ENCODE measurements at regions not wholly inside any gene's neighbourhood (a gene's known extent, or its start where the extent isn't known, plus 50 kb on each side); places are given as distances from the start of the nearest gene placed in this dataset.
A peak's percentile ranks its signal among the peaks of the same experiment; 100 is the strongest.
"Not testable (repeated sequence)": the region's sequence is repeated elsewhere in the genome, so short reads cannot be mapped to it uniquely, and the experiment has no call there.

GRCh38 chr12:65739606-65740005 lies 84.7 kb upstream of the HMGA2 start:
- no peak overlapping the region for H3K4me3 ChIP-seq (ENCODE audit: low read depth, low read length)
- no peak for TF ChIP-seq CTCF (IDR thresholded peaks at IDR 0.05; ENCODE audit: insufficient read depth, low read depth, low read length)

GRCh38 chr12:65740506-65740872 lies 83.8 kb upstream of the HMGA2 start:
- H3K4me3 ChIP-seq (ENCODE audit: low read depth, low read length): peak overlapping the region; percentile 86
- no peak for DNase-seq (ENCODE audit: low read depth)
- no peak for TF ChIP-seq CTCF (IDR thresholded peaks at IDR 0.05; ENCODE audit: insufficient read depth, low read depth, low read length)

More at GRCh38 chr12:65739606-65740005, 84.7 kb upstream of the HMGA2 start:
- no peak for DNase-seq (ENCODE audit: low read depth)

- no peak for TF ChIP-seq CTCF (IDR thresholded peaks at IDR 0.05; ENCODE audit: insufficient read depth, low read depth, low read length)
- DNase-seq (ENCODE audit: low read depth): peak; percentile 90
- peak overlapping the region; percentile 86 for H3K4me3 ChIP-seq (ENCODE audit: low read depth, low read length)
Observed at GRCh38 chr12:65740873-65741600, 83.2 kb upstream of the HMGA2 start.

GRCh38 chr12:65741656-65742017 lies 82.6 kb upstream of the HMGA2 start:
- DNase-seq (ENCODE audit: low read depth): peak; percentile 68
- H3K4me3 ChIP-seq (ENCODE audit: low read depth, low read length): peak overlapping the region; percentile 86
- TF ChIP-seq CTCF (IDR thresholded peaks at IDR 0.05; ENCODE audit: insufficient read depth, low read depth, low read length): no peak

GRCh38 chr12:65742018-65743010 lies 82.0 kb upstream of the HMGA2 start:
- H3K4me3 ChIP-seq (ENCODE audit: low read depth, low read length): peak overlapping the region; percentile 86
- no peak for TF ChIP-seq CTCF (IDR thresholded peaks at IDR 0.05; ENCODE audit: insufficient read depth, low read depth, low read length)
- DNase-seq (ENCODE audit: low read depth): peak; percentile 52

- not testable (repeated sequence) for DNase-seq (ENCODE audit: low read depth); H3K4me3 ChIP-seq (ENCODE audit: low read depth, low read length)
Observed at GRCh38 chr12:65744236-65744840, 79.9 kb upstream of the HMGA2 start.

GRCh38 chr12:65747338-65747737 lies 76.9 kb upstream of the HMGA2 start:
- no peak overlapping the region for H3K4me3 ChIP-seq (ENCODE audit: low read depth, low read length)
- no peak for DNase-seq (ENCODE audit: low read depth)
- no peak for TF ChIP-seq CTCF (IDR thresholded peaks at IDR 0.05; ENCODE audit: insufficient read depth, low read depth, low read length)
